ENCODE measurements at regions not wholly inside any gene's neighbourhood (a gene's known extent, or its start where the extent isn't known, plus 50 kb on each side); places are given as distances from the start of the nearest gene placed in this dataset.

GRCh38 chr2:204249437-204249836 is 295.8 kb upstream of the PARD3B start:
- DNase-seq, result no peak

GRCh38 chr2:204250692-204251091 is 294.6 kb upstream of the PARD3B start:
- DNase-seq, result no peak

GRCh38 chr2:204251158-204251997 is 293.9 kb upstream of the PARD3B start:
- no peak for DNase-seq

GRCh38 chr2:204251998-204252376 is 293.3 kb upstream of the PARD3B start:
- DNase-seq, result no peak

GRCh38 chr2:204255071-204255470 is 290.2 kb upstream of the PARD3B start:
- no peak for DNase-seq

GRCh38 chr2:204255526-204255925 is 289.7 kb upstream of the PARD3B start:
- DNase-seq, result no peak

- DNase-seq, result no peak
Observed at GRCh38 chr2:204257781-204258180, 287.5 kb upstream of the PARD3B start.

- DNase-seq, result no peak
Observed at GRCh38 chr2:204258890-204259289, 286.4 kb upstream of the PARD3B start.

- DNase-seq, result no peak
Observed at GRCh38 chr2:204260162-204260877, 285.0 kb upstream of the PARD3B start.

- no peak for DNase-seq
Observed at GRCh38 chr2:204260901-204261300, 284.4 kb upstream of the PARD3B start.

GRCh38 chr2:204261846-204262245 is 283.4 kb upstream of the PARD3B start:
- DNase-seq, result no peak

- no peak for DNase-seq
Observed at GRCh38 chr2:204264085-204264553, 281.2 kb upstream of the PARD3B start.

- DNase-seq, result no peak
Observed at GRCh38 chr2:204264621-204265140, 280.6 kb upstream of the PARD3B start.

GRCh38 chr2:204265681-204266181 is 279.5 kb upstream of the PARD3B start:
- no peak for DNase-seq

GRCh38 chr2:204268458-204268857 is 276.8 kb upstream of the PARD3B start:
- DNase-seq, result no peak

- DNase-seq, result no peak
Observed at GRCh38 chr2:204268971-204269370, 276.3 kb upstream of the PARD3B start.

- no peak for DNase-seq
Observed at GRCh38 chr2:204272089-204272488, 273.2 kb upstream of the PARD3B start.

GRCh38 chr2:204272610-204273287 is 272.5 kb upstream of the PARD3B start:
- DNase-seq, result no peak

- DNase-seq, result no peak
Observed at GRCh38 chr2:204274429-204274828, 270.8 kb upstream of the PARD3B start.

GRCh38 chr2:204274991-204275390 is 270.3 kb upstream of the PARD3B start:
- no peak for DNase-seq

- no peak for DNase-seq
Observed at GRCh38 chr2:204277226-204277625, 268.0 kb upstream of the PARD3B start.

- no peak for DNase-seq
Observed at GRCh38 chr2:204278454-204278853, 266.8 kb upstream of the PARD3B start.

- DNase-seq, result no peak
Observed at GRCh38 chr2:204279819-204280218, 265.5 kb upstream of the PARD3B start.

All from CD4-positive, alpha-beta T cell treated with Interferon gamma for 1 hour (primary cell).